ENCODE measurements at regions not wholly inside any gene's neighbourhood (a gene's known extent, or its start where the extent isn't known, plus 50 kb on each side); places are given as distances from the start of the nearest gene placed in this dataset.

DNA sequence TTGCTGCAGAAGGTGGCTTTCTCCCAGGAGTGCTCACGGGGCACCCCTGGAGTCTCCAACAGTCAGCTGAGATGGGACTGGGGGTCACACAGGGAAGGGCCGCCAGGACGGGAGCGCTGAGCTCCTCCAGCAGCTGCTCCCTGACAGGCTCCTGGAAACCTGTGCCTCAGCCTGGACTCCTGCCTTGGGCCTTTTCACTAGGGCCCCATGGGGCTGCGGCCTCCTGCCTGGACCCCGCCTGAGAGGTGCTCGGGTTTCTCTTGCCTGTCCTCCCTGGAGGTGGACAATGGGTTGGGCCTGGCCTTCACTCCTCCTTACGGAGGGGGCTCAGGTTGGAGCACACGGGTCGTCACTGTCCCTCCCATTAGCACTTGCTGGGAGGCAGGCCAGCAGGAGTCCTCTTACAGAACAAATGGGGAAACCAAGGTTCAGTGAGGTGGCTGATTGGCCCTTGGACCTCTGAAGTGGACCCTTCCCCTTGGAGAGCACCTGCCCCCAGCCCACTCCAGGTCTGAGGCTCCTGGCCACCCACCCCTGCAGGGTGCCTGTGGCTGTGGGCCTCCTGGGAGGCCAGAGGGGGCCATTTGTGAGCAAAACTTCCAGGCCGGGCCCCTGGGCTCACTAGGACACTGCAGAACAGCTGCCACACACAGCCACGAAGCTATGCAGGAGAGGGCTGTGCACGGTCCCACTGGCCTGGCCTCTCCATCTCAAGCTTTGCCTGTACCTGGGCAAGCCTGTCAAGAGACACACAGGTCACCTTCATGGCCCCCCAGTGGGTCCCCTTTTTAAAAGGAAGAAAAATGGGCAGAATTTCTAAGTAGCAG, 57.1 kb upstream of the ODC1 start:
- no peaks in the 10 kb centered on the region for H3K4me1 ChIP-seq (ENCODE audit: control insufficient read depth, insufficient read depth, low read length)
- H3K27me3 ChIP-seq (ENCODE audit: control insufficient read depth, insufficient read depth, low read length), result no peaks in the 10 kb centered on the region
- H3K36me3 ChIP-seq (ENCODE audit: control insufficient read depth, insufficient read depth, low read length), result no peaks in the 10 kb centered on the region
- no peak for DNase-seq
- no peak overlapping the region for H3K4me3 ChIP-seq (ENCODE audit: low read length)
- no peak overlapping the region for H3K27ac ChIP-seq (ENCODE audit: low read length)
- H3K9me3 ChIP-seq (ENCODE audit: control insufficient read depth, low read depth, low read length), result no peaks in the 10 kb centered on the region
- WGBS (ENCODE audit: insufficient coverage, low lambda C conversion rate), result no CpG with 5 or more reads among the region's 13 CpGs

DNA sequence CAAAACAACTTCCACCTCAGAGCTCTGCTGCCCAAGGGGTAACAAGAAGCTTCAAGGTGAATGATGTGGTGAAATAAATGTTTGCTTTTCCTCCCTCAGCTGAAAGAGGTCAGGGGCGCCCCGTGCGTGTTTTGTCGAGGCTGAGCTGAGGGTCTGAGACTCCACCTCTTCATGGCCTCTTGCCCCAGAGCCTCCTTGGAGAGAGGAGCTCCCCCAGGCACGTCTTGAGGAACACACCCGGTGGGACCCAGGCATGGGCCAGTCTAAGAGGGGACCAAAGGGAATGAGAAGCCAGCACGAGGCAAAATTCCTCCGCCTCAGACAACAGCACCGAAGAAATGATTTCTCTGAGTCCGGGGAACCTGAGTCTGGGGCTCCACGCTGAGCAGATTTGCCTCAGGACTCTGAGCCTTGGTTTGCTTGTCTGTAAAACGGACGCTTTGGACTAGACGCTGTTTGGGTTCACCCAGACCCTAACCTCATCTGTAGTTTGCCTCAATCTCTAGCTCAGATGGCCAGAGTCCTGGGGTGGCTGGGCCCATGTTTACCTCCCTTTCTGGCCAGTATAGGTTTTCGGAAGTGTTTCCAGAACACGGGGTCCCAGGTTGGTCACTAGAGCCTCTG, 56.4 kb upstream of the ODC1 start:
- Histone ChIP-seq H3K36me3 (ENCODE audit: control insufficient read depth, insufficient read depth, low read length) (no peaks in the 10 kb centered on the region), H3K4me3 (ENCODE audit: low read length) (no peak overlapping the region), H3K9me3 (ENCODE audit: control insufficient read depth, low read depth, low read length) (no peaks in the 10 kb centered on the region), H3K27ac (ENCODE audit: low read length) (no peak overlapping the region), H3K4me1 (ENCODE audit: control insufficient read depth, insufficient read depth, low read length) (no peaks in the 10 kb centered on the region), H3K27me3 (ENCODE audit: control insufficient read depth, insufficient read depth, low read length) (no peaks in the 10 kb centered on the region)
- DNase-seq, result no peak
- no CpG with 5 or more reads among the region's 16 CpGs for WGBS (ENCODE audit: insufficient coverage, low lambda C conversion rate)

GRCh38 chr2:10502803-10503107, 54.6 kb upstream of the ODC1 start:
- no peak for DNase-seq
- Histone ChIP-seq H3K27me3 (ENCODE audit: control insufficient read depth, insufficient read depth, low read length) (no peaks in the 10 kb centered on the region), H3K4me3 (ENCODE audit: low read length) (no peak overlapping the region), H3K27ac (ENCODE audit: low read length) (no peak overlapping the region), H3K36me3 (ENCODE audit: control insufficient read depth, insufficient read depth, low read length) (no peaks in the 10 kb centered on the region), H3K9me3 (ENCODE audit: control insufficient read depth, low read depth, low read length) (no peaks in the 10 kb centered on the region), H3K4me1 (ENCODE audit: control insufficient read depth, insufficient read depth, low read length) (peaks cover 4% of the 10 kb centered on the region)
- no CpG with 5 or more reads among the region's 3 CpGs for WGBS (ENCODE audit: insufficient coverage, low lambda C conversion rate)

GRCh38 chr2:10501980-10502802, 54.1 kb upstream of the ODC1 start:
- Histone ChIP-seq H3K9me3 (ENCODE audit: control insufficient read depth, low read depth, low read length) (no peaks in the 10 kb centered on the region), H3K4me3 (ENCODE audit: low read length) (no peak overlapping the region), H3K27me3 (ENCODE audit: control insufficient read depth, insufficient read depth, low read length) (no peaks in the 10 kb centered on the region), H3K27ac (ENCODE audit: low read length) (no peak overlapping the region), H3K36me3 (ENCODE audit: control insufficient read depth, insufficient read depth, low read length) (no peaks in the 10 kb centered on the region), H3K4me1 (ENCODE audit: control insufficient read depth, insufficient read depth, low read length) (peaks cover 8% of the 10 kb centered on the region)
- DNase-seq, result no peak
- WGBS (ENCODE audit: insufficient coverage, low lambda C conversion rate), result no CpG with 5 or more reads among the region's 20 CpGs

GRCh38 chr2:10501451-10501961, 53.4 kb upstream of the ODC1 start:
- H3K27me3 ChIP-seq (ENCODE audit: control insufficient read depth, insufficient read depth, low read length), result no peaks in the 10 kb centered on the region
- H3K4me3 ChIP-seq (ENCODE audit: low read length), result no peak overlapping the region
- no peak overlapping the region for H3K27ac ChIP-seq (ENCODE audit: low read length)
- no CpG with 5 or more reads among the region's 9 CpGs for WGBS (ENCODE audit: insufficient coverage, low lambda C conversion rate)
- peaks cover 8% of the 10 kb centered on the region for H3K4me1 ChIP-seq (ENCODE audit: control insufficient read depth, insufficient read depth, low read length)
- no peaks in the 10 kb centered on the region for H3K9me3 ChIP-seq (ENCODE audit: control insufficient read depth, low read depth, low read length)
- DNase-seq, result no peak
- no peaks in the 10 kb centered on the region for H3K36me3 ChIP-seq (ENCODE audit: control insufficient read depth, insufficient read depth, low read length)

DNA sequence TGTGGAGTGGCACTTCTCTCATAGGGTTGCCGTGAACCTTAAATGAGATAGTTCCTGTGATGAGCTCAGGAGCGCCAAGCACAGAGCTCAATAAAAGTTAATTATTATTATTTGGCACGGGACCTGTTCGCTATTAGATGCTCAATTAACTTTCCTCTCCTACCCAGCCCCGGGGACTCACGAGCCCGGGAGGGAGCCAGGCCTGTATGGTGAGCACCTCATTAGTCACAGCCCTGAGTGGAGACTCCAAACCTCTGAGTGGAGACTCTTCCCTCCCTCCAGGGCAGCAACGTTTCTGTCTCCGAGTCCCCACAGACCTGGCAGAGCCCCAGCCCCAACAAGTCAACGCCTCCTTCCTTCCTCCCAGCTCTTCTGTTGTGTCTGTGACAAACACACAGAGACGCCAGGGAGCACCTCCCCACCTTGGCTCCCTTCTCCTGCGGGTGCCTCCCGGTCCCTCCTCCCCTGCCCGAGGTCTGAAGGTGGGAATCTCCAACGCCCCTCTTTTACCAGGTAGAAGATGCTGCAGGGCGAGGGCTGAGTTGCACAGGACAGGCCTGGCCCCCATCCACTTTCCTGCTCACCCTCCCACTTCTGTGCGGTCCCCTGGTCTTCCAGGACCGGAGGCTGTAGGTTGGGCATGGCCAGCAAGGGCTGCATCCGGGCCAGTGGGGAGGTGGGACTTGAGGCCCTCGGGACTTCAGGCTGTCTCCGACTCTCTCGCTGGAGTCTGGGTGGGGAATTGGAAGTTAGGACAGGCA, 52.7 kb upstream of the ODC1 start:
- H3K36me3 ChIP-seq (ENCODE audit: control insufficient read depth, insufficient read depth, low read length), result no peaks in the 10 kb centered on the region
- WGBS (ENCODE audit: insufficient coverage, low lambda C conversion rate), result 100% methylated on average over 1 of the region's 22 CpGs
- H3K27me3 ChIP-seq (ENCODE audit: control insufficient read depth, insufficient read depth, low read length), result no peaks in the 10 kb centered on the region
- no peak overlapping the region for H3K27ac ChIP-seq (ENCODE audit: low read length)
- peaks cover 8% of the 10 kb centered on the region for H3K4me1 ChIP-seq (ENCODE audit: control insufficient read depth, insufficient read depth, low read length)
- H3K9me3 ChIP-seq (ENCODE audit: control insufficient read depth, low read depth, low read length), result no peaks in the 10 kb centered on the region
- no peak for DNase-seq
- no peak overlapping the region for H3K4me3 ChIP-seq (ENCODE audit: low read length)

DNA sequence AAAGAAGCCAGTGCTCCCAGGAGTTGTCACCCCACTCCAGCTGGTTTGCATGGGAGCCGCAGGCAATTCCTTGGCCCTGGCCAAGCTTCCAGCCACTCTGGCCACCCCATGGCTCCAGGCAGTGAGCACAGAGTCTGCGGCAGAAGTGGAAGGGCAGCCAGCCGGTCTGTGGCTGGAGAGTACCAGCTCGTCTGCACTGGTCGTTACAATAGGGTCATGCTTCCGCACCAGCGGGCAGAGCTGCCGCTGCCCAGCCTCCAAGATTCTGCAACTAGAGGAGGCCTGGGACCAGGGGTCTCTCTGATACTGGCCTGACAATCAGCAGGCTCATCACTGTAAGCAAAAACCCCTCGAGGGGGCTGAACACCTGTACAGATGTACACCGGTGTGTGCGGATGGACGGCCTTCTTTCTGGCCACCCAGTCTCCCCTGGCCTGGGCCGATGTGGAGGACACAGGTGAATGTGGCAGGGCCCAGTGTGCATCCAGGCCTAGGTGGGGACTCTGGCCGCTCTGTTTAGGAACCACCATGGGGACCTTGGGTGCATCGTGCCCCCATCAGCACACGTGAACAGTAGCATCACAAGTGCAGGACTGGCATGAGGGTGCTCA, 51.9 kb upstream of the ODC1 start:
- no peak for DNase-seq
- Histone ChIP-seq H3K27me3 (ENCODE audit: control insufficient read depth, insufficient read depth, low read length) (no peaks in the 10 kb centered on the region), H3K9me3 (ENCODE audit: control insufficient read depth, low read depth, low read length) (no peaks in the 10 kb centered on the region), H3K27ac (ENCODE audit: low read length) (no peak overlapping the region), H3K4me1 (ENCODE audit: control insufficient read depth, insufficient read depth, low read length) (peaks cover 8% of the 10 kb centered on the region), H3K4me3 (ENCODE audit: low read length) (no peak overlapping the region), H3K36me3 (ENCODE audit: control insufficient read depth, insufficient read depth, low read length) (no peaks in the 10 kb centered on the region)
- no CpG with 5 or more reads among the region's 16 CpGs for WGBS (ENCODE audit: insufficient coverage, low lambda C conversion rate)

DNA sequence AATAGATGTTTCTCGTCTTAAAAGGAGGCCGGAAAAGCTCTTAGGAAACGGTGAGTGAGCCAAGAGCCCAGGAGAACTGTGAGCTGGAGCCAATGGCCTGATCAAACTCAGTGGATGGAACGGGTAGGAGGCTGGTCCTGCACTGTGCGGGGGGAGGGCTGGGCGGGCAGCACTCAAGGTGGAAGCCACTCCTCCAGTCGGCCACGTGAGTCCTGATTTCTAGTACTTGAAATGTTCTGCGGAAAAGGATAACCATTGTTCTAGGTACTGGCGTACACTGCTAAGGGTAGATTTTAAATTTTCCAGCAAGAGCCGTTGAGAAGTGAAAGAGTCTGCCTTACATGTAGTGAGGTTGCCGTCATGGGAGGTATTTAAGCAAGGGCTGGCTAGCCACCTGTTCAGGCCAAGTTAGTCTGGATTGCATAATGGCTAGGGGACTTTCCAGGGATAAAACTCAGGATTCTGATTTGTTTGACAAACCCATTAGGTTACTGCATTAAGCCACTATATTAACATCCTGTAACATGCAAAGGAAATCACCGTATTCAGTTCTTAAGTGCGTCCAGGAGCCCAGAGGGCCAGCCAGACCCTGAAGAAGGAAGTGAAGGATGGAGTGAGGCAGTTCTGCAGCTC, 51.3 kb upstream of the ODC1 start:
- no peak overlapping the region for H3K27ac ChIP-seq (ENCODE audit: low read length)
- H3K4me3 ChIP-seq (ENCODE audit: low read length), result no peak overlapping the region
- no CpG with 5 or more reads among the region's 14 CpGs for WGBS (ENCODE audit: insufficient coverage, low lambda C conversion rate)
- no peaks in the 10 kb centered on the region for H3K27me3 ChIP-seq (ENCODE audit: control insufficient read depth, insufficient read depth, low read length)
- DNase-seq, result no peak
- no peaks in the 10 kb centered on the region for H3K9me3 ChIP-seq (ENCODE audit: control insufficient read depth, low read depth, low read length)
- H3K36me3 ChIP-seq (ENCODE audit: control insufficient read depth, insufficient read depth, low read length), result no peaks in the 10 kb centered on the region
- peaks cover 8% of the 10 kb centered on the region for H3K4me1 ChIP-seq (ENCODE audit: control insufficient read depth, insufficient read depth, low read length)

GRCh38 chr2:10498525-10499274, 50.6 kb upstream of the ODC1 start:
- Histone ChIP-seq H3K4me3 (ENCODE audit: low read length) (no peak overlapping the region), H3K36me3 (ENCODE audit: control insufficient read depth, insufficient read depth, low read length) (no peaks in the 10 kb centered on the region), H3K9me3 (ENCODE audit: control insufficient read depth, low read depth, low read length) (no peaks in the 10 kb centered on the region), H3K27ac (ENCODE audit: low read length) (no peak overlapping the region), H3K27me3 (ENCODE audit: control insufficient read depth, insufficient read depth, low read length) (no peaks in the 10 kb centered on the region), H3K4me1 (ENCODE audit: control insufficient read depth, insufficient read depth, low read length) (peaks cover 8% of the 10 kb centered on the region)
- no peak for DNase-seq
- WGBS (ENCODE audit: insufficient coverage, low lambda C conversion rate), result no CpG with 5 or more reads among the region's 11 CpGs

Measured in large intestine (tissue), 3 donors.